Activated CD4-positive, CD25-positive, alpha-beta regulatory T cell treated with anti-CD3 and anti-CD28 coated beads, Interleukin-2, amount 50 U/mL, for 24 hours (primary cell): ENCODE measurements at regions not wholly inside any gene's neighbourhood (a gene's known extent, or its start where the extent isn't known, plus 50 kb on each side); places are given as distances from the start of the nearest gene placed in this dataset.
"Not testable (repeated sequence)": the region's sequence is repeated elsewhere in the genome, so short reads cannot be mapped to it uniquely, and the experiment has no call there.

Source experiments
- ATAC-seq, 2 donors: fragments of 150-1000 bp; cut with Tn5 transposase; one replicate each; pipeline ENCODE4 v1.10.0; 2021; ENCODE audit warnings: mild to moderate bottlenecking in 1 of 2, moderate library complexity in 1 of 2

GRCh38 chr16:54808890-54809289, 121.8 kb upstream of the IRX5 start:
- ATAC-seq = no peak

- no peak for ATAC-seq
Observed at GRCh38 chr16:54806881-54807360, 123.7 kb upstream of the IRX5 start.

GRCh38 chr16:54806378-54806777, 124.3 kb upstream of the IRX5 start:
- no peak for ATAC-seq

- no peak for ATAC-seq
Observed at GRCh38 chr16:54805648-54806047, 125.0 kb upstream of the IRX5 start.

GRCh38 chr16:54801057-54801844, 129.4 kb upstream of the IRX5 start:
- no peak for ATAC-seq

GRCh38 chr16:54798267-54798666, 132.4 kb upstream of the IRX5 start:
- no peak for ATAC-seq

GRCh38 chr16:54796211-54796610, 134.5 kb upstream of the IRX5 start:
- no peak for ATAC-seq

GRCh38 chr16:54792811-54793210, 137.9 kb upstream of the IRX5 start:
- no peak for ATAC-seq

GRCh38 chr16:54787045-54787444, 143.6 kb upstream of the IRX5 start:
- ATAC-seq = no peak

GRCh38 chr16:54783980-54784379, 146.7 kb upstream of the IRX5 start:
- ATAC-seq = no peak

GRCh38 chr16:54783226-54783625, 147.4 kb upstream of the IRX5 start:
- ATAC-seq = no peak

- ATAC-seq = no peak
Observed at GRCh38 chr16:54780266-54780665, 150.4 kb upstream of the IRX5 start.

- ATAC-seq = no peak
Observed at GRCh38 chr16:54779549-54779948, 151.1 kb upstream of the IRX5 start.

GRCh38 chr16:54774768-54775167, 155.9 kb upstream of the IRX5 start:
- ATAC-seq = no peak

GRCh38 chr16:54772400-54772799, 158.3 kb upstream of the IRX5 start:
- no peak for ATAC-seq

- ATAC-seq = no peak
Observed at GRCh38 chr16:54766355-54766754, 164.3 kb upstream of the IRX5 start.

GRCh38 chr16:54750249-54750648, 180.4 kb upstream of the IRX5 start:
- no peak for ATAC-seq

- no peak for ATAC-seq
Observed at GRCh38 chr16:54748611-54749190, 182.0 kb upstream of the IRX5 start.

GRCh38 chr16:54746596-54746995, 184.1 kb upstream of the IRX5 start:
- ATAC-seq = no peak

GRCh38 chr16:54744998-54745397, 185.7 kb upstream of the IRX5 start:
- ATAC-seq = no peak

- no peak for ATAC-seq
Observed at GRCh38 chr16:54742436-54742835, 188.2 kb upstream of the IRX5 start.

GRCh38 chr16:54739381-54739780, 191.3 kb upstream of the IRX5 start:
- ATAC-seq = no peak

GRCh38 chr16:54734156-54734555, 196.5 kb upstream of the IRX5 start:
- ATAC-seq = no peak

- ATAC-seq = not testable (repeated sequence)
Observed at GRCh38 chr16:54727696-54728095, 203.0 kb upstream of the IRX5 start.
